ENCODE measurements at regions not wholly inside any gene's neighbourhood (a gene's known extent, or its start where the extent isn't known, plus 50 kb on each side); places are given as distances from the start of the nearest gene placed in this dataset.
"Not testable (repeated sequence)": the region's sequence is repeated elsewhere in the genome, so short reads cannot be mapped to it uniquely, and the experiment has no call there.

- DNase-seq (ENCODE audit: low read depth in 2 of 2): no peak
Observed at GRCh38 chr2:48089644-48090043, 183.3 kb upstream of the FBXO11 start.

GRCh38 chr2:48092846-48093803, 186.8 kb upstream of the FBXO11 start:
- Histone ChIP-seq H2AFZ (ENCODE audit: low read length) (peak overlapping the region; percentile 11), H3K79me2 (ENCODE audit: control insufficient read depth, insufficient read depth, low read length) (no peaks in the 10 kb centered on the region), H3K4me2 (ENCODE audit: extremely low read depth, insufficient read depth, low read length) (no peak overlapping the region), H3K4me3 (replicated peaks in 1 of 4; ENCODE audit: control extremely low read depth in 1 of 4, insufficient read depth in 1 of 4, low read depth in 3 of 4, low read length in 4 of 4) (no peak overlapping the region), H3K9ac (ENCODE audit: insufficient read depth, low read length) (no peak overlapping the region), H3K36me3 (ENCODE audit: control insufficient read depth, insufficient read depth, low read length) (no peaks in the 10 kb centered on the region), H4K20me1 (ENCODE audit: control insufficient read depth, extremely low read depth, insufficient read depth, low read length) (no peaks in the 10 kb centered on the region), H3K9me3 (ENCODE audit: control insufficient read depth, insufficient read depth, low read depth, low read length) (no peaks in the 10 kb centered on the region), H3K4me1 (ENCODE audit: control insufficient read depth, extremely low read depth, insufficient read depth, low read length) (no peaks in the 10 kb centered on the region), H3K27ac (ENCODE audit: insufficient read depth, low read length) (no peak overlapping the region), H3K27me3 (ENCODE audit: control insufficient read depth, insufficient read depth, low read length) (no peaks in the 10 kb centered on the region)
- peak in 1 of 2 donors; percentile 31 for DNase-seq (ENCODE audit: low read depth in 2 of 2)
- TF ChIP-seq, protein P1, sequence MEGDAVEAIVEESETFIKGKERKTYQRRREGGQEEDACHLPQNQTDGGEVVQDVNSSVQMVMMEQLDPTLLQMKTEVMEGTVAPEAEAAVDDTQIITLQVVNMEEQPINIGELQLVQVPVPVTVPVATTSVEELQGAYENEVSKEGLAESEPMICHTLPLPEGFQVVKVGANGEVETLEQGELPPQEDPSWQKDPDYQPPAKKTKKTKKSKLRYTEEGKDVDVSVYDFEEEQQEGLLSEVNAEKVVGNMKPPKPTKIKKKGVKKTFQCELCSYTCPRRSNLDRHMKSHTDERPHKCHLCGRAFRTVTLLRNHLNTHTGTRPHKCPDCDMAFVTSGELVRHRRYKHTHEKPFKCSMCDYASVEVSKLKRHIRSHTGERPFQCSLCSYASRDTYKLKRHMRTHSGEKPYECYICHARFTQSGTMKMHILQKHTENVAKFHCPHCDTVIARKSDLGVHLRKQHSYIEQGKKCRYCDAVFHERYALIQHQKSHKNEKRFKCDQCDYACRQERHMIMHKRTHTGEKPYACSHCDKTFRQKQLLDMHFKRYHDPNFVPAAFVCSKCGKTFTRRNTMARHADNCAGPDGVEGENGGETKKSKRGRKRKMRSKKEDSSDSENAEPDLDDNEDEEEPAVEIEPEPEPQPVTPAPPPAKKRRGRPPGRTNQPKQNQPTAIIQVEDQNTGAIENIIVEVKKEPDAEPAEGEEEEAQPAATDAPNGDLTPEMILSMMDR (conservative IDR thresholded peaks at IDR 0.05 in 1 of 2, IDR thresholded peaks at IDR 0.05 in 1 of 2; ENCODE audit: low read depth in 1 of 2, low read length in 2 of 2): no peak
- no peak for TF ChIP-seq EZH2 (IDR thresholded peaks at IDR 0.05; ENCODE audit: low read length, missing control alignments)

More at GRCh38 chr2:48089644-48090043, 183.3 kb upstream of the FBXO11 start:
- Histone ChIP-seq H3K27ac (ENCODE audit: insufficient read depth, low read length) (no peak overlapping the region), H3K4me3 (replicated peaks in 1 of 4; ENCODE audit: control extremely low read depth in 1 of 4, insufficient read depth in 1 of 4, low read depth in 3 of 4, low read length in 4 of 4) (no peak overlapping the region), H4K20me1 (ENCODE audit: control insufficient read depth, extremely low read depth, insufficient read depth, low read length) (no peaks in the 10 kb centered on the region), H2AFZ (ENCODE audit: low read length) (no peak overlapping the region), H3K36me3 (ENCODE audit: control insufficient read depth, insufficient read depth, low read length) (no peaks in the 10 kb centered on the region), H3K9me3 (ENCODE audit: control insufficient read depth, insufficient read depth, low read depth, low read length) (no peaks in the 10 kb centered on the region), H3K79me2 (ENCODE audit: control insufficient read depth, insufficient read depth, low read length) (no peaks in the 10 kb centered on the region), H3K9ac (ENCODE audit: insufficient read depth, low read length) (no peak overlapping the region), H3K4me1 (ENCODE audit: control insufficient read depth, extremely low read depth, insufficient read depth, low read length) (no peaks in the 10 kb centered on the region), H3K27me3 (ENCODE audit: control insufficient read depth, insufficient read depth, low read length) (no peaks in the 10 kb centered on the region), H3K4me2 (ENCODE audit: extremely low read depth, insufficient read depth, low read length) (no peak overlapping the region)
- TF ChIP-seq EZH2 (IDR thresholded peaks at IDR 0.05; ENCODE audit: low read length, missing control alignments): no peak
- TF ChIP-seq, protein P1 (conservative IDR thresholded peaks at IDR 0.05 in 1 of 2, IDR thresholded peaks at IDR 0.05 in 1 of 2; ENCODE audit: low read depth in 1 of 2, low read length in 2 of 2): no peak

DNA sequence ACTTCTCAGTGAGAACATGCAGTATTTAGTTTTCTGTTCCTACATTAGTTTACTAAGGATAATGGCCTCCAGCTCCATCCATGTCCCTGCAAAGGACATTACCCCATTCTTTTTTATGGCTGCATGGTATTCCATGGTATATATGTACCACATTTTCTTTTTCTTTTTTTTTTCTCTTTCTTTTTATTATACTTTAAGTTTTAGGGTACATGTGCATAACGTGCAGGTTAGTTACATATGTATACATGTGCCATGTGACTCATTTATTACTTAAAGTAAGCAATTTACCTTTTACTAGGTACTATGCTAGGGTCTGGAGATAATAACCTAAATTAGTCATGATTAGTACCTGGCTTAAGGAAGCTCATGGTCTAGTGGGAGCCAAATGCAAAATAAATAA, 190.5 kb upstream of the FBXO11 start:
- H3K79me2 ChIP-seq (ENCODE audit: control insufficient read depth, insufficient read depth, low read length); H3K4me3 ChIP-seq (replicated peaks in 1 of 4; ENCODE audit: control extremely low read depth in 1 of 4, insufficient read depth in 1 of 4, low read depth in 3 of 4, low read length in 4 of 4); H3K4me1 ChIP-seq (ENCODE audit: control insufficient read depth, extremely low read depth, insufficient read depth, low read length); H3K36me3 ChIP-seq (ENCODE audit: control insufficient read depth, insufficient read depth, low read length); H4K20me1 ChIP-seq (ENCODE audit: control insufficient read depth, extremely low read depth, insufficient read depth, low read length); DNase-seq (ENCODE audit: low read depth in 2 of 2); H3K27ac ChIP-seq (ENCODE audit: insufficient read depth, low read length); H3K9me3 ChIP-seq (ENCODE audit: control insufficient read depth, insufficient read depth, low read depth, low read length); H3K9ac ChIP-seq (ENCODE audit: insufficient read depth, low read length); H2AFZ ChIP-seq (ENCODE audit: low read length); H3K4me2 ChIP-seq (ENCODE audit: extremely low read depth, insufficient read depth, low read length); H3K27me3 ChIP-seq (ENCODE audit: control insufficient read depth, insufficient read depth, low read length): not testable (repeated sequence)
